Caki2 (cell line): ENCODE measurements at regions not wholly inside any gene's neighbourhood (a gene's known extent, or its start where the extent isn't known, plus 50 kb on each side); places are given as distances from the start of the nearest gene placed in this dataset.
A peak's percentile ranks its signal among the peaks of the same experiment; 100 is the strongest.
"Not testable (repeated sequence)": the region's sequence is repeated elsewhere in the genome, so short reads cannot be mapped to it uniquely, and the experiment has no call there.

Experiments used
- DNase-seq: peaks from one replicate; pipeline ENCODE4 v3.0.0-alpha.2; 2015; ENCODE audit warnings: low read depth
- in situ Hi-C: cut with HindIII; loops from 2 replicates; pipeline ENCODE4 v1.10.0; 2016; ENCODE audit warnings: low sequenced_read_pairs, low pct_unique_long_range_greater_than_20kb, mixed read lengths

GRCh38 chr2:101613056-101613704 is 84.3 kb upstream of the MAP4K4 start:
- in situ Hi-C loops = no loop called here
- no peak for DNase-seq

- in situ Hi-C loops = no loop called here
- no peak for DNase-seq
Observed at GRCh38 chr2:101612019-101612418, 85.5 kb upstream of the MAP4K4 start.

- DNase-seq = no peak
Observed at GRCh38 chr2:101610750-101611315, 86.7 kb upstream of the MAP4K4 start.

GRCh38 chr2:101609433-101609832 is 88.1 kb upstream of the MAP4K4 start:
- in situ Hi-C loops = no loop called here

More at GRCh38 chr2:101610750-101611315, 86.7 kb upstream of the MAP4K4 start:
- in situ Hi-C loops = no loop called here

GRCh38 chr2:101608408-101609310 is 88.8 kb upstream of the MAP4K4 start:
- no peak for DNase-seq
- in situ Hi-C loops = no loop called here

More at GRCh38 chr2:101609433-101609832, 88.1 kb upstream of the MAP4K4 start:
- DNase-seq = no peak

- in situ Hi-C loops = no loop called here
- no peak for DNase-seq
Observed at GRCh38 chr2:101597347-101597944, 100.1 kb upstream of the MAP4K4 start.

GRCh38 chr2:101596333-101596732 is 101.2 kb upstream of the MAP4K4 start:
- DNase-seq = peak; percentile 4
- in situ Hi-C loops = no loop called here

GRCh38 chr2:101587251-101587650 is 110.3 kb upstream of the MAP4K4 start:
- in situ Hi-C loops = no loop called here
- DNase-seq = no peak

- no peak for DNase-seq
- in situ Hi-C loops = no loop called here
Observed at GRCh38 chr2:101583861-101584260, 108.9 kb upstream of the RFX8 start.

- in situ Hi-C loops = no loop called here
- DNase-seq = no peak
Observed at GRCh38 chr2:101581675-101582299, 106.9 kb upstream of the RFX8 start.

GRCh38 chr2:101580528-101580927 is 105.6 kb upstream of the RFX8 start:
- DNase-seq = no peak
- in situ Hi-C loops = no loop called here

GRCh38 chr2:101578671-101579070 is 103.8 kb upstream of the RFX8 start:
- DNase-seq = no peak
- in situ Hi-C loops = no loop called here

- in situ Hi-C loops, DNase-seq: not testable (repeated sequence)
Observed at GRCh38 chr2:101578135-101578534, 103.2 kb upstream of the RFX8 start.

- in situ Hi-C loops = no loop called here
- no peak for DNase-seq
Observed at GRCh38 chr2:101577173-101577572, 102.3 kb upstream of the RFX8 start.

GRCh38 chr2:101574622-101575021 is 99.7 kb upstream of the RFX8 start:
- in situ Hi-C loops = no loop called here
- DNase-seq = no peak

GRCh38 chr2:101571951-101572350 is 97.0 kb upstream of the RFX8 start:
- in situ Hi-C loops = no loop called here
- no peak for DNase-seq

GRCh38 chr2:101569886-101570520 is 95.1 kb upstream of the RFX8 start:
- in situ Hi-C loops = no loop called here
- DNase-seq = no peak

- in situ Hi-C loops = no loop called here
- no peak for DNase-seq
Observed at GRCh38 chr2:101568969-101569368, 94.1 kb upstream of the RFX8 start.
